HG03095 (cell line): ENCODE measurements at regions not wholly inside any gene's neighbourhood (a gene's known extent, or its start where the extent isn't known, plus 50 kb on each side); places are given as distances from the start of the nearest gene placed in this dataset.
"Not testable (repeated sequence)": the region's sequence is repeated elsewhere in the genome, so short reads cannot be mapped to it uniquely, and the experiment has no call there.

Experiments used
- ATAC-seq: cut with Tn5 transposase; IDR thresholded peaks from one replicate; pipeline ENCODE4 v1.9.1; 2021; ENCODE audit warnings: moderate library complexity; ENCODE audit not compliant: unreplicated experiment

- ATAC-seq, result peak; percentile 67
Observed at GRCh38 chrX:43349363-43349762, 306.7 kb upstream of the MAOA start.

DNA sequence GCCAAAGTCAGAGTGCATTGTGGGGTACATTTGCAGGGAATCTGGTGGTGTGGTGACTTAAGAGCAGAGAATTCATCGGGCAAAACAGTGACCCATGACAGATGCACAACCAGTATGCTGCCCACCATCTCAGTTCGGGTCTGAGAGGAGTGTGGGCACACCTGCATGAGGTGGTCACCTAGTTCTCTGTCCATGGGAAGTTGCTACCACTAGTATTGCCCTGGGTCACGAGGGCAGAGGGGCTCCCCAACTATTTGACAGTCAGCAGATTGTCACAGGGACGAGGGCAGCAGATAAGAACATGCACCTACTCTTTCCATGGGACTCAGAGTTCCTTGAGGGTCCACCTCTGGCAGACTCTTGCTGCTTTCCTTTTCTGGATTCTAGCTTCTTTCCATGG, 305.2 kb upstream of the MAOA start:
- ATAC-seq, result no peak

GRCh38 chrX:43357741-43358140, 298.4 kb upstream of the MAOA start:
- no peak for ATAC-seq

GRCh38 chrX:43373032-43373431, 283.1 kb upstream of the MAOA start:
- ATAC-seq, result no peak

GRCh38 chrX:43375136-43375535, 281.0 kb upstream of the MAOA start:
- ATAC-seq, result no peak

DNA sequence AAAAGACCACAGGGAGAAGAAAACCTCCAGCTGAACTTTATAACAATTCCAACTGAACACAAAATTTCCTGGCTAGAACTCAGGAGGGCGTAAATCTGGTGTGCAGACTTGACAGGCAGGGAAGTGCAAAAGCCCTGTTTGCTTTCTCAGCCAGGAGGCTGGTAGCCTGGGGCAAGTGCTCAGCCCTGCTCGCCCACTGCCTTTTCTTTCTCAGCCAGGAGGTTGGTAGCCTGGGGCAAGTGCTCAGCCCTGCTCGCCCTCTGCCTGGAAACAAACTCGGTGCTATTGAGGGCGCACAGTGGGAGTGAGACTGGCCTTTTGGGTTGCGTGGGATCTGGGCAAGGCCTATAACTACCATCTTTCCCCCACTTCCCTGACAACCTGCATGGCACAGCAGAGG, 275.4 kb upstream of the MAOA start:
- no peak for ATAC-seq

DNA sequence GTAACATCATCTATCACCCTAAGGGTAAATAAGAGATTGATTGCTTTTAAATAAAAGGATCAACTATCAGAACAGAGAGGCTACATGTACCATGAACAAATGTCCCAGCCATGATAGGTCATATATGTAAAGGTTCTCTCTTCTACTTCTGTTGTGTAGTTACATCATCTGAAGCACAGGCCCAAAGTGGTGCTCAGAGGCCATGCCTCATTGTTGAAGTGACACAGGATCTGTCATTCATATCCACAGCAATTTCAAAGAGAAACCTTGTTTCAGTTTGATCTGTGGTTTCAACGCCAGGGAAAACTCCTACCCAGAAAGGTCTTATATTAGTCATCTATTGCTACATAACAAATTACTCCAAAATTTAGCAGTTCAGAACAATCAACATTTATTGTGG, 269.2 kb upstream of the MAOA start:
- no peak for ATAC-seq

GRCh38 chrX:43405191-43405590, 250.9 kb upstream of the MAOA start:
- no peak for ATAC-seq

GRCh38 chrX:43423876-43424275, 232.2 kb upstream of the MAOA start:
- no peak for ATAC-seq

- no peak for ATAC-seq
Observed at GRCh38 chrX:43436517-43436916, 219.6 kb upstream of the MAOA start.

- no peak for ATAC-seq
Observed at GRCh38 chrX:43446752-43447151, 209.3 kb upstream of the MAOA start.

DNA sequence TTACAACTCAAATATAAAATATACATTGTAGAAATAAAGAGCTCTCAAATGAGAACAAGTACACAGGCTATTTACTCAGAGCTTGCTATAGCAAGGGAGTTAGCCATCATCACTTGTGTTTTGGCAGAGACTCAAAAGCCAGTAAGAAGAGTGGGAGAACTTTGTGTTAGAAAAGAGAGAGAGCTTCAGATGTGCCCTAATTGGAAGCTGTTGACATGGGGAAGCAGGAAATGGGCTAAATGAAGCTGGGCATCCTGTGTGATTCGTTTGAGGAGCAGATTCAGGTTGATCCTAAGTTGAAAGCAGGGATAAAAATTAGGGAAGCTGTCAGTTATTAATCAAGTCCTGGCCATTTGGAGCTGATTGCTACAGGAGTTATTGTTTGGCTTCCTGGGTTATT, 207.4 kb upstream of the MAOA start:
- no peak for ATAC-seq

- no peak for ATAC-seq
Observed at GRCh38 chrX:43450355-43450754, 205.7 kb upstream of the MAOA start.

- not testable (repeated sequence) for ATAC-seq
Observed at GRCh38 chrX:43451976-43452686, 204.0 kb upstream of the MAOA start.

GRCh38 chrX:43456063-43456462, 200.0 kb upstream of the MAOA start:
- no peak for ATAC-seq

DNA sequence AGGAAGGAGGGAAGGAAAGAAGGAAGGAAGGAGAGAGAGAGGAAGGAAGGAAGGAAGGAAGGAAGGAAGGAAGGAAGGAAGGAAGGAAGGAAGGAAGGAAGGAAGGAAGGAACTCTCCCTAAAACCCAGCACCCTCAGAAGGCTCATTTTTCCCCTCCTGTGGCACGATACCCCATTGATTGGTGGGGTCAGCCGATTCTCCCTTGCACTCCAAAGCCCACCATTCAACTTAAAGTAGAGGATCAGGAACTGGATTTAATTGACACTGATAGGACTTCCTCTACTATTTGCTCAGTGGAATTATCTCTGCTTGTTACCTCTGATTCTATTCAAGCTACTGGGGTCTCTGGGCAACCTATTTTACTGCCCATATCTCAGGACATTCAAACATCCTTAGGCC, 199.2 kb upstream of the MAOA start:
- ATAC-seq, result no peak

DNA sequence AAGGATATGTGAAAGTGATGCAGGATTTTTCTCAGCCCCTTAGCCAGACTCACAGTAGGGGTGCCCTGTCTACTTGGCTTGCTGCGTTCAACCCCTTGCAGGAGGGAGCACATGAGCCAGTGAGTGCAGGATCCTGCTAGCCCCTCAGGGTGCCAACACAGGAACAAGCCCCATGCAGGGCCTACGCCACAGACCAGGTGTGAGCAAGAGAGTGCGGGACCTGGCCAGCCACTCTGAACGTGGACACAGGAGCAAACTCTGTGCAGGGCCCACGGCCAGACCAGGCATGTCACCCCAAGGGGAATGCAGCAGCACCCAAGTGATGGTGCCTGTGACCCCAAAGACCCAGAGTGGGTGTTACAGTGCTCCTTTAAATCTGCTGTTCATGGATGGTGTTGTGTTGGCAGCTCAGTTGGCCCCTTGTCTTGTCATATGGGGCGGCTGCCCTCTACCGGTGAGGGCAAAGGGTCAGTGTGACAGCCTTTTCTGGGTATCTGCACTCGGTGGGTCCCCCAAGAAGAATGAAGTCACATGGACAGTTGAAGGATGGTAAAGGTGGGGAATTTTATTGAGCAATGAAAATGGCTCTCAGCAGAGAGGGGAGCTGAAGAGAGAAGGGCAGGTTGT, 188.4 kb upstream of the MAOA start:
- no peak for ATAC-seq

DNA sequence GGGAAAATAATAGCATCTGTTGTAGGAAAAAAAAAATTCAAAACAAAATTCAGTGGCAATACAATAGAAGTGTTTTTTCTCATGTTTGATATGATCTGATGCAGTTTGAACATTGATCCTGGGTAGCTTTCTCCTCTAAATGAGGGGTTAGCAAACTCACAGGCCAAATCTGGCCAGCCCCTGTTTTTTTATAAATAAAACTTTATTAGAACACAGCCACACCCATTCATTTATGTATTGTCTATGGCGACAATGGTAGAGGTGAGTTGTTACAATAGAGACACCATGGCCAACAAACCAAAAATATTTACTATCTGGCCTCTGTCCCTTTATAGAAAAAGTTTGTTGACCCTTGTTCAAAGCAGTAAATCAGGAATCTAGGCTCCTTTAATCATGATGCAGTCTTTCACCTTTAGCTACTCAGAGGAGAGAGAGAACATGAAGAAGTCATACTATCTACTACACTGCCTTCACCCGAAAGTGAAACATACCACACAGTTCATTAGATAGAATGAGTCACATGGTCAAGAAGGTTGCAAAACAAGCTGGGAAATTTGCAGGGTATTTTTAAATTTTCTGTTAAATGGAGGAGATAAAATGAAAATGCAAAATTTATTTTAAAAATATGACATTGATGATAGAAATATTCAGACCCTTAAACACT, 186.6 kb upstream of the MAOA start:
- no peak for ATAC-seq

GRCh38 chrX:43474321-43474720, 181.8 kb upstream of the MAOA start:
- no peak for ATAC-seq

GRCh38 chrX:43479070-43479469, 177.0 kb upstream of the MAOA start:
- ATAC-seq, result no peak

- ATAC-seq, result no peak
Observed at GRCh38 chrX:43479850-43480249, 176.2 kb upstream of the MAOA start.

GRCh38 chrX:43481576-43481975, 174.5 kb upstream of the MAOA start:
- no peak for ATAC-seq
